Calu3 (cell line): ENCODE measurements at regions not wholly inside any gene's neighbourhood (a gene's known extent, or its start where the extent isn't known, plus 50 kb on each side); places are given as distances from the start of the nearest gene placed in this dataset.

Source experiments
- BruUV-seq: library from RNA; stranded (reverse); fragments of 400-500 nt; replicated peaks from 2 replicates; lab custom pipeline; 2021; lab: Mats Ljungman, UMichigan
- CTCF ChIA-PET: fragments of 300-600 bp; sonication (Branson Sonifier 250); formaldehyde crosslinking; loops from one replicate; lab custom pipeline; 2022; ENCODE audit warnings: antibody characterized with exemption; lab: Charles Lee
- DNase-seq: peaks from one replicate; pipeline ENCODE4 v3.0.0; 2022
- H3K27ac Mint-ChIP-seq: one replicate; pipeline ENCODE4 v1.8.0; 2022; ENCODE audit warnings: mixed read lengths; ENCODE audit not compliant: unreplicated experiment
- H3K27me3 Mint-ChIP-seq: one replicate; pipeline ENCODE4 v1.8.0; 2022; ENCODE audit warnings: mixed read lengths; ENCODE audit not compliant: unreplicated experiment
- H3K36me3 Mint-ChIP-seq: one replicate; pipeline ENCODE4 v1.8.0; 2022; ENCODE audit warnings: mild to moderate bottlenecking, moderate library complexity, mixed read lengths; ENCODE audit not compliant: insufficient read depth, unreplicated experiment
- H3K4me1 Mint-ChIP-seq: one replicate; pipeline ENCODE4 v1.8.0; 2022; ENCODE audit warnings: mild to moderate bottlenecking, low read depth, mixed read lengths; ENCODE audit not compliant: unreplicated experiment
- H3K4me3 Mint-ChIP-seq: one replicate; pipeline ENCODE4 v1.8.0; 2022; ENCODE audit warnings: mild to moderate bottlenecking, low read depth, moderate library complexity, mixed read lengths; ENCODE audit not compliant: unreplicated experiment
- H3K9me3 Mint-ChIP-seq: one replicate; pipeline ENCODE4 v1.8.0; 2022; ENCODE audit warnings: low read depth, mixed read lengths; ENCODE audit not compliant: unreplicated experiment
- CTCF ChIP-seq: fragments of 200-600 bp; IDR thresholded peaks from one replicate; pipeline ENCODE4 v1.8.0; 2022; ENCODE audit warnings: antibody characterized with exemption; ENCODE audit not compliant: unreplicated experiment
- intact Hi-C: fragments of 100-400 bp; cut with micrococcal nuclease; formaldehyde crosslinking; loops from one replicate; pipeline ENCODE4 v1.10.0; 2022; ENCODE audit not compliant: unreplicated experiment

- no peak overlapping the region for H3K27ac Mint-ChIP-seq
- H3K4me3 Mint-ChIP-seq, result no peak overlapping the region
- intact Hi-C loops, result no loop called here
- H3K4me1 Mint-ChIP-seq, result peaks cover 26% of the 10 kb centered on the region
- no TSS peak for BruUV-seq
- no peaks in the 10 kb centered on the region for H3K9me3 Mint-ChIP-seq
- no peak for TF ChIP-seq CTCF
- DNase-seq, result peak; percentile 25
- peaks cover 4% of the 10 kb centered on the region for H3K36me3 Mint-ChIP-seq
- CTCF ChIA-PET, result no interaction called here
- no peaks in the 10 kb centered on the region for H3K27me3 Mint-ChIP-seq
Measured at GRCh38 chr2:45177870-45178269, 168.6 kb upstream of the SIX2 start.

- TF ChIP-seq CTCF, result no peak
- no peak for DNase-seq
- peaks cover 26% of the 10 kb centered on the region for H3K4me1 Mint-ChIP-seq
- no peak overlapping the region for H3K4me3 Mint-ChIP-seq
- no peaks in the 10 kb centered on the region for H3K9me3 Mint-ChIP-seq
- no TSS peak for BruUV-seq
- H3K27me3 Mint-ChIP-seq, result no peaks in the 10 kb centered on the region
- H3K36me3 Mint-ChIP-seq, result peaks cover 4% of the 10 kb centered on the region
- intact Hi-C loops, result no loop called here
- H3K27ac Mint-ChIP-seq, result no peak overlapping the region
- CTCF ChIA-PET, result interaction anchor here (1.3 kb wide), 1 partner anchor 151 kb away, joined by 3 read pairs; no protein-coding TSS in a partner anchor
Measured at GRCh38 chr2:45176390-45176789, 167.1 kb upstream of the SIX2 start.

- no peaks in the 10 kb centered on the region for H3K27me3 Mint-ChIP-seq
- no peaks in the 10 kb centered on the region for H3K9me3 Mint-ChIP-seq
- CTCF ChIA-PET, result interaction anchor here (0.6 to 1.0 kb wide), 4 partner anchors 10 to 597 kb away, joined by 3 read pairs; no protein-coding TSS in a partner anchor
- peaks cover 17% of the 10 kb centered on the region for H3K36me3 Mint-ChIP-seq
- DNase-seq, result peak; percentile 33
- peaks cover 24% of the 10 kb centered on the region for H3K4me1 Mint-ChIP-seq
- intact Hi-C loops, result loop anchor here (5.0 kb wide), 1 partner anchor 51 kb away; no protein-coding TSS in a partner anchor
- TF ChIP-seq CTCF, result no peak
- no TSS peak for BruUV-seq
- no peak overlapping the region for H3K4me3 Mint-ChIP-seq
- no peak overlapping the region for H3K27ac Mint-ChIP-seq
Measured at GRCh38 chr2:45173513-45173912, 164.3 kb upstream of the SIX2 start.

GRCh38 chr2:45172760-45173392, 163.6 kb upstream of the SIX2 start:
- Mint-ChIP-seq H3K4me3 (no peak overlapping the region), H3K4me1 (peaks cover 18% of the 10 kb centered on the region), H3K36me3 (peaks cover 20% of the 10 kb centered on the region), H3K27ac (no peak overlapping the region), H3K27me3 (no peaks in the 10 kb centered on the region), H3K9me3 (no peaks in the 10 kb centered on the region)
- intact Hi-C loops, result loop anchor here (5.0 kb wide), 1 partner anchor 51 kb away; no protein-coding TSS in a partner anchor
- TF ChIP-seq CTCF, result no peak
- no TSS peak for BruUV-seq
- DNase-seq, result no peak
- CTCF ChIA-PET, result interaction anchor here (1.0 kb wide), 3 partner anchors 11 to 103 kb away, joined by 3 read pairs; no protein-coding TSS in a partner anchor
